Fibroblast of skin of right quadriceps (primary cell): ENCODE measurements at regions not wholly inside any gene's neighbourhood (a gene's known extent, or its start where the extent isn't known, plus 50 kb on each side); places are given as distances from the start of the nearest gene placed in this dataset.
"Not testable (repeated sequence)": the region's sequence is repeated elsewhere in the genome, so short reads cannot be mapped to it uniquely, and the experiment has no call there.

Experiments used
- DNase-seq: peaks from one replicate; pipeline ENCODE4 v3.0.0-alpha.2; 2013

GRCh38 chr13:71300602-71301001 is 566.4 kb downstream of the DACH1 start:
- DNase-seq: no peak

DNA sequence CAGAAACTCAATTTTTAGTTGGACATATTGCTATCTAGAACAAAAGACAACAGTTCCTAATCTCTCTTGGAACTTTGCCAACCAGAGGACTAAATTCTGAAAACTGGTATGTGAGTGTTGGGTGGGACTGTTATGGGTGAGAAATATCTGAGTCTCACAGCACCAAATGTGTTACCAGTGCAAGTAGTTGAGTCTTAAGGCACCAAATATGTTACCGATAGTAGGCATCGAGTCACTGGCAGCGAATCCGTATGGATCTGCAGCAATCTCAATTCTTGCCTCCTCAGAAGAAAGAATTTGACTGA is 575.2 kb downstream of the DACH1 start:
- no peak for DNase-seq

DNA sequence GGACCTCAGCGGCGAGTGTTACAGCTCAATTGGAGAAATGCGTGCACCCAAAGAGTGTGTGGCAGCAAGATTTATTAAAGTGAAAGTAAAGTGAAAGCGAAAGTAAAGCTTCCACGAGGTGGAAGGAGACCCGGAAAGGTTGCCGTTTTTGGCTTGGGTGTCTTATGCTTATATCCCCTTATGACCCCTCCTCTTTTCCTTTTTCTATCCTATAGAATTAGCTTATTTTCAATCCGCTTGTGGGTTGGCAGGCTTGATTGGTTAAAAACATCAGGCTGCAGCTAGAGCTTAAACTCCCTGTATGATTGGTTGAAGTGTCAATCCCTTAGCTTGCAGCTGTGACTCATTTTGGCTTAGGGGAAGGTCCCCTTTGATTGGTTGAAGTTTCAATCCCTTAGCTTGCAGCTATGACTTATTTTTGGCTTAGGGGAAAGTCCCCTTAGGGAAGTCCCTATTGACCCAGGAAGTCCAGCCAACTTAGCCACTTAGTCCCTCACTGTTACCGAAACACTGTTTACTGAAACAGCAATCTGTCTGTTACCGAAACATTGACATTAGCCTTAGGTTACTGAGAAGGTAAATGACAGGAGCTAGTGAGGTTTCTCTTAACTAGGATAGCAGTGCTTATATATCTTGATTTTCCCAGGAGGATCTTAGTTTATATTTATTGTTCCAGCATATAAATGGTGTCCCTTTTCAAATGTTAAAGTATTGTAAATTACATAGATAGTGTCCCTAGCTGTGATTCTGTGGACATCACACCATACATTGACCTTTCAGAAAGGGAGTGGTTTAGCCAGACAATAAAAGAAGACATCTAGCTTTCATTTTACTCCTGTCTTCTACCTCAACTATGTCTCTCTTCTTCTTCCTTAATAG is 575.8 kb downstream of the DACH1 start:
- no peak for DNase-seq

DNA sequence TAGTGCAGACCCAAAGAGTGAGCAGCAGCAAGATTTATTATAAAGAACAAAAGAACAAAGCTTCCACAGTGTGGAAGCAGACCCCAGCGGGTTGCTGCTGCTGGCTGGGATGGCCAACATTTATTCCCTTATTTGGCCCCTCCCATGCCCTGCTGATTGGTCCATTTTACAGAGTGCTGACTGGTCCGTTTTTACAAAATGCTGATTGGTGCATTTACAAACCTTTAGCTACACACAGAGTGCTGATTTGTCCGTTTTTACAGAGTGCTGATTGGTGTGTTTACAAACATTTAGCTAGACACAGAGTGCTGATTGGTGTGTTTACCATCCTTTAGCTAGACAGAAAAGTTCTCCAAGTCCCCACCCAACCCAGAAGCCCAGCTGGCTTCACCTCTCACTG is 577.0 kb downstream of the DACH1 start:
- DNase-seq: not testable (repeated sequence)

DNA sequence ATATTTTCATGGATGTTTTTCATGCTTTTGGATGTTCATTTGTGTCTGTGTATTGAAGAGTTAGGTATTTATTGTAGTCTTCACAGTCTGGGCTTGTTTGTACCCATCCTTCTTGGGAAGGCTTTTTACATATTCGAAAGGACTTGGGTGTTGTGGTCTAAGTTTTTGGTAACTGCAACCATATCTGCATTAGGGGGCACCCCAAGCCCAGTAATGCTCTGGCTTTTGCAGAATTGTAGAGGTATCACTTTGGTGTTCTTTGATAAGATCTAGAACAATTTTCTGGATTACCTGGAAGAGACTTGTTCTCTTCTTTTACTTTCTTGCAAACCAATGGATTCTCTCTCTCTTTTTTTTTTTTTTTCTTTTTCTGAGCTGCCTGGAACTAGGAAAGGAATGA is 581.3 kb downstream of the DACH1 start:
- no peak for DNase-seq

- no peak for DNase-seq
These were observed 588.5 kb downstream of the DACH1 start for GRCh38 chr13:71278512-71278911.

- no peak for DNase-seq
These were observed 591.9 kb downstream of the DACH1 start for GRCh38 chr13:71274923-71275608.

- DNase-seq: no peak
These were observed 605.7 kb downstream of the DACH1 start for GRCh38 chr13:71261256-71261655.

DNA sequence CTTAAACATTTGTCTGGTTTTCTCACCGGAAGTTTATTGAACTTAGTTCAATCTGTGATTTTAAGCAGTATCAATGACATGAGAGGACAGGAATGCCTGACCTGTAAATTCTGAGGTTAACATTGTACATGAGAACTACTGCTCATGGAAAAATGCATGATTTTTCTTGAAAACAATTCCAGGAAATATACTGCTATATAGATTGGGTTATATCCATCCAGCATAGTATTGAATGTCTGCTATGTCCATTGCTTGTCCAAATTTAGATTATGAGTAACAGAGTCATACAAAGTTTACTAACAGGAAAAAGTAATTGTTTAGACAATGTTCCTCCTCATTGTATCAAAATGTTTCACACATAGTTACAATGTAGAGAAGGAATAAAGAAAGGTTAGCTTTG is 606.8 kb downstream of the DACH1 start:
- DNase-seq: no peak

- no peak for DNase-seq
These were observed 611.4 kb downstream of the DACH1 start for GRCh38 chr13:71255633-71256032.

DNA sequence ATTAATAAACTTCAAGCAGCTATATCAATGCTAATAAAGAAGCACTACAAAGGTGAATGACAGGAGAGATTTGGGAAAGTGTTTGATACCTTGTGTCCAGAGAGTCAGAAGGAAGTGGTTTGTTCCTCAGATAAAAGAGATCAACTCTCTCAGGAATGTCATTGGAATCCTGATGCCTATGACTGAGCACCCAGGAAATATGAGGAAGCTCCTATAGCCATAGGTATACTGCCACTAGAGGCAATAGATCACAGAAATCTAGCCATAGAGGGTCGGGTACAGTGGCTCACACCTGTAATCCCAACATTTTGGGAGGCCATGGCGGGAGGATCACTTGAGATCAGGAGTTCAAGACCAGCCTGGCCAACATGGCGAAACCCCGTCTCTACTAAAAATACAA is 612.6 kb downstream of the DACH1 start:
- no peak for DNase-seq

- DNase-seq: no peak
These were observed 614.8 kb downstream of the DACH1 start for GRCh38 chr13:71252184-71252704.

DNA sequence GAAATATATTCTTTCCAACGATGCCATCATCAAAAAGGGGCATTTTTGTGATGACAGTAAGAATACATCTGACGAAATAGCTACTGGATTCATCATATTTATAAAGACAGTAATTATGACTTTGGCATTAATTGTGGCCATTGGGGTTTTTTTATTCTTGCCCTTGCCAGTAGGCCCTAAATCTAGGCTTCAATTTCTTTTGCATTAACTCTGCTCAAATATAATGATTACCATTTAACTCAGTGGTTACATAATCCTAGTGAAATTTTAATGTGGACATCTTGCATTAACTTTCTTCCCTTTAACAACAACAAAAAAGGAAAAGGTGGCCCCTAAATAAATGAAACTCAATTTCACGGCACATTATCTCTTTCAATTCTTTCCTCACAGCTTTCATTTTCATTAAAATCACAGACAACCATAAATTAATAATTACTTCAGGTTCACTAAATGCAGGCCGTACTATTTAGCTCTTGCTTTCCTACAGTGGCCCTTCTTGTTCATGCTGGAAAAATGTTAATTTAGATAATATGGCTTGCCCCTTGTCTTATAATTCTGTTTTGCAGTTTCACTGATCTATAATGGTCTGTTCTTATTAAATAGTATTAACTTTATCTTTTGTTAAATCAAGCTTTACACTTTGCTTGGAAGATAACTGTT is 615.6 kb downstream of the DACH1 start:
- no peak for DNase-seq

GRCh38 chr13:71249011-71249410 is 618.0 kb downstream of the DACH1 start:
- DNase-seq: no peak

- no peak for DNase-seq
These were observed 622.8 kb downstream of the DACH1 start for GRCh38 chr13:71244161-71244560.

DNA sequence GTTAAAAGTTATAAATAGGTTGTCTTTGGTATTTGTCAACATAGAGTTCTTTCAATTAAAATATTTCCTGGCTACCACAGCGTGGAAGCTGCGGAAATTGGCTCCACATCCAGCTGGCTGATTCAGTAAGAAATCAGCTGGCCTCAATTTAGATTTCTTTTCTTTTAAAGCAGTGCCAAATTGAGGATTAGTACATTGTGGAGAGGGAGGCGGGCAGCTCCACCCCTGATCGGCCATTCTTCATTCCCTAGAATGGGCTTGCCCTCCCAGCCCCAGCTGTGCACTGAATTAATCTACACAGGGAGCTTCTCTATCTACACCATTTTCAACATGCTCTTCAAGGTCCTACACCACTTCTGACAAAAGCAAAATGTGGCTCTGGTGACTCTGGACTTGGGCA is 624.8 kb downstream of the DACH1 start:
- peak; percentile 3 for DNase-seq

DNA sequence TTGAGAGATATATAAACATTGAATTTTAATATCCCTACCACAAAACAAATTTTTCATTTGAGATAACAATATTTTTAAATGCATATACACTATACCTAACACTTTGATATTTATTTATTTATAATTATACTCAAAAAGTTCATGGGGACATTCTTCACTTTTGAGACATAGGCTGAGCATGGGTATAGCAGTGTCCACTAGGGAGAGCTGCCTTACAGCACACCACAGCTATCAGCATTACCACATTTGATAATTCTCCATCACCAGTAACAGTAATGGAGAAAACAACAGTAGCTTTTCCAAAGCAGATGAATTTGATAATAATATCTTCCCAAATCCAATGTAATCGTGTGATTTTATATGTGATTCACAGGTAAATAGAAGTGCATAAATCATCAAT is 626.1 kb downstream of the DACH1 start:
- no peak for DNase-seq

GRCh38 chr13:71237332-71237731 is 629.7 kb downstream of the DACH1 start:
- no peak for DNase-seq

DNA sequence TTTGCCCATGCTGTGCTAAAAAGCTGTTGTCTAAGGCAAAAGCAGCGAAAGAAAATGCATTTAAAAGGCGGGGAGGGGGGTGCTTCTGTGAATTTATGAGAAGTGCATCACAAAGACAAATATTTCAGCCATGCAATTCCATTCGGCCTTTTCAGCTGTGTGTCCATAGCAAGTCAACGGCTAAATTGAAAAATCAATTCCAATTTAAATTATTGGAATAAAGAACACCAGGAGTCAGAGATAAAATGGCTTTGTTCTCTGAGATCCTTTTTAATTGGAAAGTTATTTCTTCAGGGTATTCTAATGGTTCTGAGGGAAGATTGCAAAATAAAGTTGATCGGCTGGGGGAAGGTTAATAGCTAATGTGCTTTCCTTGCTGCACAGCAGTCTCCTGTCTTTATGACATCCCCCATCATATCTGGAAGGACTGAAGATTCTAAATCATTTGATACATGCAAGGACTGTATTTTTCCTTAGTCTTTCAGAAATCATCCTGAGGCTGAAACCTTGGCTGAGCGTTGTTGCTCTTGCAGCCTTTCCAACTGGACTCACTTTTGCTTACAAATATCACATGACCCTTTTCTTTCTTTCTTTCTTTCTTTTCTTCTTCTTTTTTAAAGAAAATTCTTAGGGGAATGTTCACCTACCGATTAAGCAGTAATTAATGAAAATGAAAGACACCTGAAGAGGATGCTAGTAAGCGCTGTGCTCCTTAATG is 647.1 kb downstream of the DACH1 start:
- no peak for DNase-seq

DNA sequence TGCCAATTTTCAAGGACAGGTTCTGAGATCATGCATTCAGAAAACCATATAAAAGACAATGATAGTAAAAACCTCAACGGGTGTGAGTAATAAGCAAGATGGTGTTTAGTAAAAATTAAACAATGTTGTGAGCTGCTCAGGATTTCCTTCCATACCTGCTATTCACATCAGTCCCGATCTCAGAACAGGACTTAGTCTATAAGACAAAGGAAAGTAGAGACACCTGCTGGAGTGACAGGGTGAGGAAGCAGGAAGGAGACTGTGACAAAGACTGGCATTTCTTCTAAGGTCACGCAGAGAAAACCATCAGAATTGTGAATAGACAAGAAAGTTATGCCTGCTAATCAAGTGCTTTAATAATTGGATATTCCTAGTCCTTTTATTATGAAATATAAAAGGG is 648.0 kb downstream of the DACH1 start:
- no peak for DNase-seq

DNA sequence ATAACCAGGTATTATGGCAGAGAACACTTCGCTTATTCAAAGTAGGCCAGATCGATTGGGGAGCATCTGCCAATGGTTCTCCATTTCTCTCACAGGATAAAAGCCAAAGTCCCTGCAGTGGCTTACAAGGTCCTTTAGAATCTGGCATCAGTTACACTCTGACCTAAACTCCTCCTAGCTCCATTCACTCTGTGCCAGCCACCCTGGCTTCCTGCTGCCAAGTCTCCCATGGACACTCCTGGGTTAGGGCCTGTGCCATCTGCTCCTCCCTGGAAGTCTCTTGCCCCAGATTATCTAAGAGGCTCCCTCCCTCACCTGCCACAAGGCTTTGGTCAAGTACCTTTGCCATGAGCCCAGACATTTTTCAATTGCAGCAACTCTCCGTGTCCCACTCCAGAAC is 649.2 kb downstream of the DACH1 start:
- no peak for DNase-seq

DNA sequence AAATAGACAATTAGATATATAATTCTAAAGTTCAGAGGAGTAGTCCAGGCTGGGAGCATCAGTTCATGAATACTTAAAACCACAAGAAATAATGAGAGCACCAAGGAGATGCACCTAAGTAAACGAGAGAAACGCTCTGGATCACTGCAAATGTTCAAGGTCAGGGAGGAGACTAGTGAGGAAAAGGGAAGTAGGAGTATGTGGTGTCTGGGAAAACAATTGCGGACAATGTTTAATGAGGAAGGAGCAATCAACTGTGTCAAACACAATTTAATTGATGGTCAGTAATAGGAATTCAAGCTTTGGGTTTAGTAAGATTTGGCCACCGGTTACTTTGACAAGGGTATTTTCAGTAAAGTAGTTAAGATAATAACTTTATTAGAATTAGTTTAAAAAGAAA is 652.2 kb downstream of the DACH1 start:
- DNase-seq: no peak

GRCh38 chr13:71214357-71214756 is 652.6 kb downstream of the DACH1 start:
- no peak for DNase-seq
